B cell (primary cell): ENCODE measurements at regions not wholly inside any gene's neighbourhood (a gene's known extent, or its start where the extent isn't known, plus 50 kb on each side); places are given as distances from the start of the nearest gene placed in this dataset.

Experiments used
- ATAC-seq: fragments of 200-7000 bp; cut with Tn5 transposase; one replicate; pipeline ENCODE4 v1.10.0; 2021; ENCODE audit warnings: low read depth, mild to moderate bottlenecking, moderate number of reproducible peaks, moderate library complexity
- CTCF ChIA-PET: fragments of 350-600 bp; sonication (Branson Sonifier 250); formaldehyde crosslinking; loops from one replicate; lab custom pipeline; 2021; ENCODE audit warnings: antibody characterized with exemption, inconsistent platforms; lab: Charles Lee
- POLR2A ChIA-PET: fragments of 350-600 bp; sonication (Branson Sonifier 250); formaldehyde crosslinking; loops from one replicate; lab custom pipeline; 2021; ENCODE audit warnings: antibody characterized with exemption; lab: Charles Lee
- DNase-seq: peaks from one replicate; pipeline ENCODE4 v3.0.0; 2013
- H2AFZ ChIP-seq: 2 replicates; pipeline ENCODE4 v1.6.1; 2012; ENCODE audit warnings: mild to moderate bottlenecking, low read depth, low read length; ENCODE audit not compliant: insufficient read depth, poor library complexity, severe bottlenecking
- H3K27ac ChIP-seq, 2 donors: 1 replicate in 1 of 2; 2 replicates in 1 of 2; pipeline ENCODE4 v1.5.1; 2012 to 2013; ENCODE audit warnings: low read length in 2 of 2, mild to moderate bottlenecking in 2 of 2, moderate library complexity in 1 of 2
- H3K27me3 ChIP-seq, 4 experiments: fragments of 200-600 bp in 1 of 4; sonication (generic) in 1 of 4; replicated peaks in 1 of 4; 1 replicate in 2 of 4; 2 replicates in 2 of 4; pipeline versions ENCODE4 v1.6.1 to v1.7.0; 2013 to 2016; ENCODE audit warnings: low read length in 3 of 4, mild to moderate bottlenecking in 2 of 4, mixed read lengths in 1 of 4, moderate library complexity in 1 of 4; ENCODE audit not compliant: insufficient read depth in 4 of 4, control insufficient read depth in 3 of 4; ENCODE audit errors: control extremely low read depth in 1 of 4
- H3K36me3 ChIP-seq, 2 experiments: replicated peaks in 1 of 2; 1 replicate in 1 of 2; 2 replicates in 1 of 2; pipeline versions ENCODE4 v1.6.1 to v1.7.1; 2013; ENCODE audit warnings: low read length in 1 of 2; ENCODE audit not compliant: insufficient read depth in 2 of 2, control insufficient read depth in 1 of 2; ENCODE audit errors: control extremely low read depth in 1 of 2, extremely low read depth in 1 of 2
- H3K4me1 ChIP-seq, 2 donors: fragments of 200-600 bp in 1 of 2; sonication (generic) in 1 of 2; 1 replicate in 1 of 2; 2 replicates in 1 of 2; pipeline versions ENCODE4 v1.5.1 to v1.6.1; 2013 to 2017; ENCODE audit warnings: low read length in 2 of 2; ENCODE audit not compliant: control insufficient read depth in 2 of 2, insufficient read depth in 2 of 2
- H3K4me2 ChIP-seq: replicated peaks from 2 replicates; pipeline ENCODE3; 2012; ENCODE audit warnings: mild to moderate bottlenecking, low read depth, low read length; ENCODE audit not compliant: poor library complexity, severe bottlenecking
- H3K4me3 ChIP-seq, 5 experiments: fragments of 200-600 bp in 1 of 5; sonication (generic) in 1 of 5; 1 replicate in 3 of 5; 2 replicates in 2 of 5; pipeline versions ENCODE4 v1.5.1 to v1.7.0; 2011 to 2016; ENCODE audit warnings: low read length in 4 of 5, mild to moderate bottlenecking in 4 of 5, low read depth in 2 of 5, control low read depth in 1 of 5, moderate library complexity in 1 of 5; ENCODE audit not compliant: insufficient read depth in 1 of 5; ENCODE audit errors: control extremely low read depth in 1 of 5, extremely low read depth in 1 of 5
- H3K79me2 ChIP-seq: fragments of 200-600 bp; sonication (generic); one replicate; pipeline ENCODE4 v1.6.0; 2016; ENCODE audit warnings: low read length; ENCODE audit not compliant: control insufficient read depth, insufficient read depth
- H3K9ac ChIP-seq: fragments of 200-600 bp; sonication (generic); 2 replicates; pipeline ENCODE4 v1.6.1; 2017; ENCODE audit warnings: mild to moderate bottlenecking, low read length, moderate library complexity
- H3K9me3 ChIP-seq, 3 donors: one replicate each; pipeline versions ENCODE4 v1.6.1 to v1.7.1; 2013; ENCODE audit warnings: low read length in 2 of 3; ENCODE audit not compliant: control insufficient read depth in 2 of 3, insufficient read depth in 1 of 3; ENCODE audit errors: control extremely low read depth in 1 of 3
- H4K20me1 ChIP-seq: 2 replicates; pipeline ENCODE4 v1.6.0; 2012; ENCODE audit warnings: mild to moderate bottlenecking, low read length; ENCODE audit not compliant: insufficient read depth, control insufficient read depth, poor library complexity, severe bottlenecking
- H3K27ac Mint-ChIP-seq: one replicate; pipeline ENCODE4 v1.8.0; 2021; ENCODE audit warnings: mixed read lengths
- H3K27me3 Mint-ChIP-seq: one replicate; pipeline ENCODE4 v1.8.0; 2021; ENCODE audit warnings: mixed read lengths
- H3K4me1 Mint-ChIP-seq: one replicate; pipeline ENCODE4 v1.8.0; 2021; ENCODE audit warnings: mixed read lengths
- H3K4me3 Mint-ChIP-seq: one replicate; pipeline ENCODE4 v1.8.0; 2021; ENCODE audit warnings: mixed read lengths
- H3K9me3 Mint-ChIP-seq: one replicate; pipeline ENCODE4 v1.8.0; 2022; ENCODE audit warnings: mixed read lengths; ENCODE audit not compliant: insufficient read depth
- CTCF ChIP-seq: fragments of 200-600 bp; IDR thresholded peaks from one replicate; pipeline ENCODE4 v1.8.0; 2022; ENCODE audit warnings: antibody characterized with exemption, mild to moderate bottlenecking
- EZH2 ChIP-seq: IDR thresholded peaks from 2 replicates; pipeline ENCODE4 v1.6.1; 2012; ENCODE audit warnings: borderline replicate concordance, low read depth, mild to moderate bottlenecking, moderate library complexity, low read length; ENCODE audit not compliant: insufficient read depth, poor library complexity, severe bottlenecking
- WGBS: methylation state at CpG from one replicate; pipeline ENCODE4 v1.1.5; 2013; ENCODE audit warnings: missing lambda C conversion rate; ENCODE audit not compliant: insufficient coverage; 5-methylcytosine and 5-hydroxymethylcytosine counted together
- intact Hi-C: fragments of 100-400 bp; cut with micrococcal nuclease; formaldehyde crosslinking; loops from one replicate; pipeline ENCODE4 v1.10.0; 2022

GRCh38 chr1:183742355-183742754 lies 62.6 kb upstream of the RGL1 start:
- Histone ChIP-seq H3K9ac (no peak overlapping the region), H3K36me3 (no peaks in the 10 kb centered on the region), H3K4me3 (no peak overlapping the region), H3K9me3 (no peaks in the 10 kb centered on the region), H3K27ac (no peak overlapping the region), H3K79me2 (no peaks in the 10 kb centered on the region), H4K20me1 (no peaks in the 10 kb centered on the region), H3K27me3 (no peaks in the 10 kb centered on the region), H3K4me2 (no peak overlapping the region), H2AFZ (no peak overlapping the region), H3K4me1 (no peaks in the 10 kb centered on the region)
- intact Hi-C loops: no loop called here
- POLR2A ChIA-PET: no interaction called here
- Mint-ChIP-seq H3K4me3 (no peak overlapping the region), H3K9me3 (no peaks in the 10 kb centered on the region), H3K27ac (no peak overlapping the region), H3K4me1 (no peaks in the 10 kb centered on the region), H3K27me3 (peaks cover 8% of the 10 kb centered on the region)
- WGBS: 70% methylated on average over 1 of the region's 4 CpGs
- TF ChIP-seq CTCF (no peak), EZH2 (no peak)
- no peak for ATAC-seq
- DNase-seq: no peak
- CTCF ChIA-PET: no interaction called here

- Mint-ChIP-seq H3K9me3 (no peaks in the 10 kb centered on the region), H3K4me1 (no peaks in the 10 kb centered on the region), H3K27me3 (peaks cover 12% of the 10 kb centered on the region), H3K4me3 (no peak overlapping the region), H3K27ac (no peak overlapping the region)
- 60% methylated on average over 1 of the region's 6 CpGs for WGBS
- H3K27me3 ChIP-seq: no peaks in the 10 kb centered on the region
- H3K9me3 ChIP-seq: no peaks in the 10 kb centered on the region
- H3K4me3 ChIP-seq: no peak overlapping the region
- intact Hi-C loops: no loop called here
- TF ChIP-seq CTCF (no peak), EZH2 (no peak)
- ChIA-PET CTCF (interaction anchor here (1.9 kb wide), 1 partner anchor 176 kb away, joined by 6 read pairs; no protein-coding TSS in a partner anchor), POLR2A (no interaction called here)
- no peak overlapping the region for H3K4me2 ChIP-seq
- H3K4me1 ChIP-seq: no peaks in the 10 kb centered on the region
- DNase-seq: no peak
- no peaks in the 10 kb centered on the region for H3K36me3 ChIP-seq
- H2AFZ ChIP-seq: no peak overlapping the region
- no peaks in the 10 kb centered on the region for H3K79me2 ChIP-seq
- no peak for ATAC-seq
- no peaks in the 10 kb centered on the region for H4K20me1 ChIP-seq
- H3K27ac ChIP-seq: no peak overlapping the region
- no peak overlapping the region for H3K9ac ChIP-seq
Observed at GRCh38 chr1:183739741-183740271, 65.1 kb upstream of the RGL1 start.
